ENCODE measurements at regions not wholly inside any gene's neighbourhood (a gene's known extent, or its start where the extent isn't known, plus 50 kb on each side); places are given as distances from the start of the nearest gene placed in this dataset.

DNA sequence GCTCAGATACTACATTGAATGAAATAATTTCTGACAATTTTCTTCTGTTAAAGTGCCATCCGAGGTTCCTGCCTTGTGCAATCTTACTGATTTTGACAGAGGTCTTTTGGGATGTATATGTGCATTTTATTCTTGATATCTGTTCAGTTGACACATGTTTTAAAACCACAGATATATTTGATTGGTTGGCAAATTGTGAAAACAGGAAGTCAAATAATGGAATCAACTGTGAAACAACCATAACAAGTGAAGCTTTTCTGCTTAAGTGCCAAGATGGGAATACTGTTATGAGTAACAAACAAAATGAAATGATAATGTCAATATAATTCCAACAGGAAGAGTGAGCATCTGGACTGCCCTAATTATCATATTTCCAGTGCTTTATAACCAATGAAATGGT, 84.9 kb upstream of the TET2 start (continued):
- TF ChIP-seq, protein P1, sequence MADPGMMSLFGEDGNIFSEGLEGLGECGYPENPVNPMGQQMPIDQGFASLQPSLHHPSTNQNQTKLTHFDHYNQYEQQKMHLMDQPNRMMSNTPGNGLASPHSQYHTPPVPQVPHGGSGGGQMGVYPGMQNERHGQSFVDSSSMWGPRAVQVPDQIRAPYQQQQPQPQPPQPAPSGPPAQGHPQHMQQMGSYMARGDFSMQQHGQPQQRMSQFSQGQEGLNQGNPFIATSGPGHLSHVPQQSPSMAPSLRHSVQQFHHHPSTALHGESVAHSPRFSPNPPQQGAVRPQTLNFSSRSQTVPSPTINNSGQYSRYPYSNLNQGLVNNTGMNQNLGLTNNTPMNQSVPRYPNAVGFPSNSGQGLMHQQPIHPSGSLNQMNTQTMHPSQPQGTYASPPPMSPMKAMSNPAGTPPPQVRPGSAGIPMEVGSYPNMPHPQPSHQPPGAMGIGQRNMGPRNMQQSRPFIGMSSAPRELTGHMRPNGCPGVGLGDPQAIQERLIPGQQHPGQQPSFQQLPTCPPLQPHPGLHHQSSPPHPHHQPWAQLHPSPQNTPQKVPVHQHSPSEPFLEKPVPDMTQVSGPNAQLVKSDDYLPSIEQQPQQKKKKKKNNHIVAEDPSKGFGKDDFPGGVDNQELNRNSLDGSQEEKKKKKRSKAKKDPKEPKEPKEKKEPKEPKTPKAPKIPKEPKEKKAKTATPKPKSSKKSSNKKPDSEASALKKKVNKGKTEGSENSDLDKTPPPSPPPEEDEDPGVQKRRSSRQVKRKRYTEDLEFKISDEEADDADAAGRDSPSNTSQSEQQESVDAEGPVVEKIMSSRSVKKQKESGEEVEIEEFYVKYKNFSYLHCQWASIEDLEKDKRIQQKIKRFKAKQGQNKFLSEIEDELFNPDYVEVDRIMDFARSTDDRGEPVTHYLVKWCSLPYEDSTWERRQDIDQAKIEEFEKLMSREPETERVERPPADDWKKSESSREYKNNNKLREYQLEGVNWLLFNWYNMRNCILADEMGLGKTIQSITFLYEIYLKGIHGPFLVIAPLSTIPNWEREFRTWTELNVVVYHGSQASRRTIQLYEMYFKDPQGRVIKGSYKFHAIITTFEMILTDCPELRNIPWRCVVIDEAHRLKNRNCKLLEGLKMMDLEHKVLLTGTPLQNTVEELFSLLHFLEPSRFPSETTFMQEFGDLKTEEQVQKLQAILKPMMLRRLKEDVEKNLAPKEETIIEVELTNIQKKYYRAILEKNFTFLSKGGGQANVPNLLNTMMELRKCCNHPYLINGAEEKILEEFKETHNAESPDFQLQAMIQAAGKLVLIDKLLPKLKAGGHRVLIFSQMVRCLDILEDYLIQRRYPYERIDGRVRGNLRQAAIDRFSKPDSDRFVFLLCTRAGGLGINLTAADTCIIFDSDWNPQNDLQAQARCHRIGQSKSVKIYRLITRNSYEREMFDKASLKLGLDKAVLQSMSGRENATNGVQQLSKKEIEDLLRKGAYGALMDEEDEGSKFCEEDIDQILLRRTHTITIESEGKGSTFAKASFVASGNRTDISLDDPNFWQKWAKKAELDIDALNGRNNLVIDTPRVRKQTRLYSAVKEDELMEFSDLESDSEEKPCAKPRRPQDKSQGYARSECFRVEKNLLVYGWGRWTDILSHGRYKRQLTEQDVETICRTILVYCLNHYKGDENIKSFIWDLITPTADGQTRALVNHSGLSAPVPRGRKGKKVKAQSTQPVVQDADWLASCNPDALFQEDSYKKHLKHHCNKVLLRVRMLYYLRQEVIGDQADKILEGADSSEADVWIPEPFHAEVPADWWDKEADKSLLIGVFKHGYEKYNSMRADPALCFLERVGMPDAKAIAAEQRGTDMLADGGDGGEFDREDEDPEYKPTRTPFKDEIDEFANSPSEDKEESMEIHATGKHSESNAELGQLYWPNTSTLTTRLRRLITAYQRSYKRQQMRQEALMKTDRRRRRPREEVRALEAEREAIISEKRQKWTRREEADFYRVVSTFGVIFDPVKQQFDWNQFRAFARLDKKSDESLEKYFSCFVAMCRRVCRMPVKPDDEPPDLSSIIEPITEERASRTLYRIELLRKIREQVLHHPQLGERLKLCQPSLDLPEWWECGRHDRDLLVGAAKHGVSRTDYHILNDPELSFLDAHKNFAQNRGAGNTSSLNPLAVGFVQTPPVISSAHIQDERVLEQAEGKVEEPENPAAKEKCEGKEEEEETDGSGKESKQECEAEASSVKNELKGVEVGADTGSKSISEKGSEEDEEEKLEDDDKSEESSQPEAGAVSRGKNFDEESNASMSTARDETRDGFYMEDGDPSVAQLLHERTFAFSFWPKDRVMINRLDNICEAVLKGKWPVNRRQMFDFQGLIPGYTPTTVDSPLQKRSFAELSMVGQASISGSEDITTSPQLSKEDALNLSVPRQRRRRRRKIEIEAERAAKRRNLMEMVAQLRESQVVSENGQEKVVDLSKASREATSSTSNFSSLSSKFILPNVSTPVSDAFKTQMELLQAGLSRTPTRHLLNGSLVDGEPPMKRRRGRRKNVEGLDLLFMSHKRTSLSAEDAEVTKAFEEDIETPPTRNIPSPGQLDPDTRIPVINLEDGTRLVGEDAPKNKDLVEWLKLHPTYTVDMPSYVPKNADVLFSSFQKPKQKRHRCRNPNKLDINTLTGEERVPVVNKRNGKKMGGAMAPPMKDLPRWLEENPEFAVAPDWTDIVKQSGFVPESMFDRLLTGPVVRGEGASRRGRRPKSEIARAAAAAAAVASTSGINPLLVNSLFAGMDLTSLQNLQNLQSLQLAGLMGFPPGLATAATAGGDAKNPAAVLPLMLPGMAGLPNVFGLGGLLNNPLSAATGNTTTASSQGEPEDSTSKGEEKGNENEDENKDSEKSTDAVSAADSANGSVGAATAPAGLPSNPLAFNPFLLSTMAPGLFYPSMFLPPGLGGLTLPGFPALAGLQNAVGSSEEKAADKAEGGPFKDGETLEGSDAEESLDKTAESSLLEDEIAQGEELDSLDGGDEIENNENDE (IDR thresholded peaks at IDR 0.05; ENCODE audit: insufficient replicate concordance, low read length), result no peak
- TF ChIP-seq SUZ12 (IDR thresholded peaks at IDR 0.05; ENCODE audit: low read length) (no peak), GABPA (IDR thresholded peaks at IDR 0.05; ENCODE audit: borderline replicate concordance, insufficient read depth, low read length) (no peak), RBBP5 (IDR thresholded peaks at IDR 0.05; ENCODE audit: borderline replicate concordance, low read depth, low read length) (no peak)

All from H1 (cell line).